Cardiac fibroblast (primary cell): ENCODE measurements at regions not wholly inside any gene's neighbourhood (a gene's known extent, or its start where the extent isn't known, plus 50 kb on each side); places are given as distances from the start of the nearest gene placed in this dataset.

Experiments
- DNase-seq, 2 donors: peaks; one replicate each; pipeline versions ENCODE4 v3.0.0 to v3.0.0-alpha.2; 2010; ENCODE audit warnings: low read depth in 2 of 2
- H3K4me3 ChIP-seq, 2 donors: replicated peaks in 1 of 2; 1 replicate in 1 of 2; 2 replicates in 1 of 2; pipeline ENCODE4 v1.5.1; 2011; ENCODE audit warnings: low read depth in 2 of 2, low read length in 2 of 2, mild to moderate bottlenecking in 2 of 2, moderate library complexity in 1 of 2
- CTCF ChIP-seq: IDR thresholded peaks from one replicate; pipeline ENCODE4 v1.5.1; 2011; ENCODE audit warnings: low read depth, mild to moderate bottlenecking, low read length, inconsistent platforms

GRCh38 chr17:73870068-73870467 lies 225.8 kb upstream of the SDK2 start:
- no peak for DNase-seq
- TF ChIP-seq CTCF = no peak

GRCh38 chr17:73870473-73870872 lies 226.2 kb upstream of the SDK2 start:
- no peak for TF ChIP-seq CTCF
- H3K4me3 ChIP-seq = no peak overlapping the region
- DNase-seq = no peak

More at GRCh38 chr17:73870068-73870467, 225.8 kb upstream of the SDK2 start:
- H3K4me3 ChIP-seq = no peak overlapping the region

GRCh38 chr17:73872816-73873215 lies 228.6 kb upstream of the SDK2 start:
- no peak for DNase-seq
- no peak overlapping the region for H3K4me3 ChIP-seq
- TF ChIP-seq CTCF = no peak

- DNase-seq = no peak
- H3K4me3 ChIP-seq = no peak overlapping the region
- TF ChIP-seq CTCF = no peak
Observed at GRCh38 chr17:73874008-73874720, 229.9 kb upstream of the SDK2 start.

GRCh38 chr17:73875346-73875745 lies 231.1 kb upstream of the SDK2 start:
- TF ChIP-seq CTCF = no peak
- no peak overlapping the region for H3K4me3 ChIP-seq
- no peak for DNase-seq

- DNase-seq = no peak
- TF ChIP-seq CTCF = no peak
- H3K4me3 ChIP-seq = no peak overlapping the region
Observed at GRCh38 chr17:73877962-73878361, 233.7 kb upstream of the SDK2 start.

- H3K4me3 ChIP-seq = no peak overlapping the region
- no peak for TF ChIP-seq CTCF
- no peak for DNase-seq
Observed at GRCh38 chr17:73878923-73879322, 234.7 kb upstream of the SDK2 start.
